GM19452 (cell line): ENCODE measurements at regions not wholly inside any gene's neighbourhood (a gene's known extent, or its start where the extent isn't known, plus 50 kb on each side); places are given as distances from the start of the nearest gene placed in this dataset.
A peak's percentile ranks its signal among the peaks of the same experiment; 100 is the strongest.

Experiments
- ATAC-seq: cut with Tn5 transposase; IDR thresholded peaks from one replicate; pipeline ENCODE4 v1.9.1; 2021; ENCODE audit not compliant: unreplicated experiment

DNA sequence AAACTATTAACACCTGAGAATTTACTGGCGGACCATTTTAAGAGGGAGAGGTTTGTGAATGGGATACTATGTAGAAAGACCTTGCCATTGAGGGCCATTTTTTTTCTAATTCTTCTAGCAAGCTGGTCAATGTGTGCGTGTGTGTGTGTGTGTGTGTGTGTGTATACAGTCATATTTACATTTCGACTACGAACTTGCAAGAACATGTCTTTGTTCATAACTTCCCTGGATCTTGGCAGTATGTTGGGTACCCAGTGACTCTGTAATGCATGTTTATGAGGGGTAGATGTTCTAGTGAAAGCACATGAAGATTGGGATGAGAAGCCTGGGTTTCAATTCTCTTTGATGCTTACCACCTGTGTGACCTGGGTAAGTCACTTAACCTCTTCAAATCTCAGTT, 133.6 kb downstream of the UBE2E3 start:
- ATAC-seq = no peak

GRCh38 chr2:181116261-181116660, 135.9 kb downstream of the UBE2E3 start:
- no peak for ATAC-seq

DNA sequence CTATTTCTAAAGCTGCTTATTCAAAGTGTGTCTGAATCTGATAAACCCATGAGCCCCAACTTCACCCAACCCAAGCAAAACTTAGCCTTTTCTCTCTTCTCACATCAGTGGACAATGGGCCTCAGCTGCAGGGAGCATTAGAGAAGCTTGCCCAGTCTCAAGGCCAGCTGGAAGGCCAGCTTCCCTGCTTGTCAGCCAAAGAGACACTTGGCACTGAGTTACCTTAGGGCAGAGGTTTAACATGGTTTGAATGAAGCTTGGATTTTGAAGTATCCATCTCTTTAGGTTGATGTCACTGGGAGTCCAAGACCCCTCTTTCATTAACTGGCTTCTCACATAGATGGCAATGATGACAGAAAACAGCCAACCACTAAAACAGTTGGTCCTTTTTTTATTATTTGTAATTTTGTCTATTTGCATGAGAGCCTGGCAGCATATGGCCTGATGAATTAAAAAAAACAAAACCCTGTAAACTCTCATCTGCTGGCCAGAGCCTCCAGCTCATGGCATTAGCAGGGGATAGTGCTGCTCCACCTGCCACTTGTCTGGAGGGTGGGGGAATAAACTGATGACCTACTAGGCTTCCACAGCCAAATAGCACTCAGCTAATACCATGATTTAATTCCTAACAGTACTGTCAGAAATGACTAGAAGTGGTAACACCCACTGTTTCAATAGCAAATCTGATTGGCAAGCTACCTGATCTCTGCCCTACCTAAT, 137.0 kb downstream of the UBE2E3 start:
- ATAC-seq = no peak

- no peak for ATAC-seq
Observed at GRCh38 chr2:181120625-181121024, 140.2 kb downstream of the UBE2E3 start.

DNA sequence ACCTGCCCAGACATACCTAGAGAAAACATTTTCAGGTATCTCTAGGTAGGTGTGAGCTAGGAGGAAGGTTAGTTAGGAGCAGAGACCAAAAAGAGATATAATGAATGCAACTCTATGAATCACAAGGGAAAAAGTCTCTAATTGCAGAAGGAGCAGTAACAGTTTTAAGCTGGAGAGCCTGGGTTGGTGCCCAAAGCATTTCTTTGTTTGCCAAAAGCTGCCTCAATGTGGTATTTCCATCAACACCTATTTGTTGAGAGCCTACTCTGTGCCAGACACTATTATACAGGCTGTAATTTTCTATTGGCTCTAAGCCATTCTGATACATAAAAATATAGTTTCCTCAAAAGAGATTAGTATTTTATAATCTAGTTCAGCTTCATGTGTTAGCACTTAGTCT, 141.6 kb downstream of the UBE2E3 start:
- ATAC-seq = no peak

DNA sequence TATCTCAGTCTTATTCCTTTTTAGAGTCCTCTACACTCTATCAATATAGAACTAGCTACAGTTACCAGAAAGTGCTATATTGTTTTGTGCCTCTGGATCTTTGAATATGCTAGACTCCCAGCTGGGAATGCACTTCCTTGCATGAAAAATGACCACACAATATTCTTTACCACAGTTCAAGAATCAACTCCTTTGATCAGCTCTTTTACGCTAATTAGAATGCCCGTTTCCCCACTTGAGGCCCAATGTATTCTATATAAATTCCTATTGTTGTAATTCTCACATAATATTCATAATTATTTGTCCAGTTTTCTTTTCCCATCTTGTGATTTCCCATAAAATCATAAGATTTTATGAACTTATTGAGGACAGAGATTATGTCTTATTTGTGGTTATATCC, 142.2 kb downstream of the UBE2E3 start:
- no peak for ATAC-seq

- ATAC-seq = peak; percentile 94
Observed at GRCh38 chr2:181123798-181124231, 143.4 kb downstream of the UBE2E3 start.

- no peak for ATAC-seq
Observed at GRCh38 chr2:181124497-181124896, 144.1 kb downstream of the UBE2E3 start.

GRCh38 chr2:181125359-181125758, 145.0 kb downstream of the UBE2E3 start:
- no peak for ATAC-seq

GRCh38 chr2:181126311-181126868, 146.0 kb downstream of the UBE2E3 start:
- ATAC-seq = no peak

- ATAC-seq = peak; percentile 62
Observed at GRCh38 chr2:181128199-181128598, 147.8 kb downstream of the UBE2E3 start.

- ATAC-seq = no peak
Observed at GRCh38 chr2:181129364-181130056, 149.1 kb downstream of the UBE2E3 start.

- no peak for ATAC-seq
Observed at GRCh38 chr2:181130686-181131085, 150.3 kb downstream of the UBE2E3 start.

- no peak for ATAC-seq
Observed at GRCh38 chr2:181131584-181131983, 151.2 kb downstream of the UBE2E3 start.

DNA sequence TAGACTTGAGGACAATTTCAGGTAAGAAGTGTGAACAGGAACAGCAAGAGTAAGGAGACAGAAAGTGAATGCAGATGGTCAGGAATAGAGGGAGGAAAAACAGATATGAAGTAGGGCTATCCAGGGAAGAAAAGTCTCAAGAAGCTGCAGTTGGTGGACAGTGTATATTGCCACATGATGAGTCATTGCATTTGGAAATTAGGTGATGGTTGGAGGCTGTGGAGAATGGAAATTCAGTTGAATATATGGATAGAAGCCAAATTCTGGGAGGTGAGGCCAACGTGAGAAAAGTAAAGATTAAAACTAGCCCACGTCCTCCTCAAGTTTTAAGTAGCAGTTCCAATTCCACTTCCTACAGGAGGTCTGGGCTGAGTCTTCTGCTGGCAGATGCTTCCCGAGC, 158.4 kb downstream of the UBE2E3 start:
- no peak for ATAC-seq

- no peak for ATAC-seq
Observed at GRCh38 chr2:181139831-181140230, 159.4 kb downstream of the UBE2E3 start.

DNA sequence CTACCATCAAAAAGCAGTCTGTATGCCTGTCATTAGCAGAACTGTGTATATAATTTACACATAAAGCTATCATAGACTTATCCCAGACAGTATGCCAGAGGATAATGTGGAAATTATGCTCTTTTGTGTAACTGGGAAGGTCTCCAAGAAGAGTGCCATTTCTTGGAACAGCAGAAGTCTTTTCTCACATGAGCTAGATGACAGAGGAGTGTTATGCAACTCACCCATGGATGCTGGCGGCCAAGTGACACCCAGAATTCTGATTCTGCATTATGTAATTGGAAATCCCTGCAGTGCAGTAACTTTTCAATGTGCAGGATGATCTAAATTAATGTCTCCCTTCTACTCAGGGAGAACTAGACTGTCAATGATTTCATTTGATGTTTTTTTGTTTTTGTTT, 160.0 kb downstream of the UBE2E3 start:
- no peak for ATAC-seq

GRCh38 chr2:181140928-181141327, 160.5 kb downstream of the UBE2E3 start:
- ATAC-seq = no peak

DNA sequence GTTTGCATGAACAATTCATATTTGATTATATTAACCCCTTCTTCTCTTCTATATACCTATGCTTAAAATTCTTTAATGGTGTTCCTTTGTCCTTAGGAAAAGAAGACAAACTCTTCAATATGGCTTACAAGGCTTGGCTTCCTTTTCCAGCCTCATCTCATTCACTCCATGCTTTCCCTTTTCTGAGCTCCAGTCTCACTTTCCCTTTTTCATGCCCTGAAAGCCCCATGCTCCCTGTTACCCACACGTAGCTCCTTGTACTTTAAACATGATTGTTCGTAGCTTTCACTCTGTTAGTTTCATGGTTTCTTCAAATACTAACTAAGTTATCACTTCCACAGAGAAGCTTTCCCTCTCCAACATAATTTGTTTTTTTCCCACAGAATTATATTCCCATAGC, 161.3 kb downstream of the UBE2E3 start:
- ATAC-seq = no peak

GRCh38 chr2:181142514-181142913, 162.1 kb downstream of the UBE2E3 start:
- no peak for ATAC-seq

DNA sequence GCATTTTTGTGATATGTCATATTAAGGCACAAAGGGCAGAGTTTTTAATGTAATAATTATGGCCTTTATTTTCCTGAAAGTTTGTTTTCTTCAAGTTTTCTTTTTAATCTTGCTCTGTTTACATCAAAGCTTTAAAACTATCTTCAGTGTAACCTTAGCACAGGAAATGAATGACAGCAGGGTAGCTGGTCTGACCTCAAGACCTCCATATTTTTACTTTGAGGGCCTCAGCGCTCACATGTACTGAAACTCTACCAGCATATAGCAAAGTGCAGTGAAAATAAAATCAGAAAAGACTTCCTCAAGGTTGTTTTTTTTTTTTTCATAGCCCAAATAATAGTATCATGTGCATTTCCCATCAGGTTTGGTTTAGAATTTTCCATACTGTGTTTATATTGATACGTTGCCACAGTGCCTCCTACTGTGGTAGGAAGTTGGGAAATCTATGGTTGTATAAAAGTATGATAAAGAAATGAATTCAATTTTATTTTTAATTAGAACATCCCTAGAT, 163.4 kb downstream of the UBE2E3 start:
- no peak for ATAC-seq

GRCh38 chr2:181145645-181146044, 165.2 kb downstream of the UBE2E3 start:
- no peak for ATAC-seq
